ENCODE measurements at regions not wholly inside any gene's neighbourhood (a gene's known extent, or its start where the extent isn't known, plus 50 kb on each side); places are given as distances from the start of the nearest gene placed in this dataset.

DNA sequence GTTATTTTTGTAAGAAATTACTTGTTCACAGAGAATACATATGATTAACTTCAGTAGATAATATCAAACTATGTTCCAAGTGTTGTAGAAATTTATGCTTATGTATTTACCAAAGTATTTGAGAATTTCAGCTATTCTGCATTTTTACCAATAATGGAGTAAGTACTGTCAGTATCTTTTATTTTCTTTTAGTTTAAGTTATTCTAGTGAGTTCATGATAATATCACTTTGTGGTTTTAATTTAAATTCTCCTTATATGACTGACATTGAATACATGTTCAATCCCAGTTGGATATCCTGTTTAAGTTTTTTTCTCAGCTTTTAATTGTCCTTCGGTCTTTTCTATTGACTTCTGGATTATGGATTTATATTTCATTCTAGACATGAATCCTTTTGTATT, 1024.6 kb downstream of the EFNA5 start:
- no peak overlapping the region for H2AK5ac ChIP-seq (ENCODE audit: low read depth, low read length)
- CTCF ChIA-PET = no interaction called here

More for the DNA sequence above, 1024.6 kb downstream of the EFNA5 start:
- Histone ChIP-seq H3K23ac (ENCODE audit: low read depth, low read length) (no peak overlapping the region), H2AFZ (replicated peaks; ENCODE audit: low read length, poor library complexity) (no peak overlapping the region), H4K91ac (ENCODE audit: insufficient read depth, low read depth, low read length) (no peak overlapping the region), H2BK15ac (ENCODE audit: low read depth, low read length) (no peak overlapping the region), H2AK9ac (replicated peaks; ENCODE audit: low read depth, low read length, poor library complexity) (no peak overlapping the region), H3K27ac (ENCODE audit: insufficient read depth, low read length) (no peak overlapping the region), H3K18ac (ENCODE audit: low read depth, low read length) (no peak overlapping the region), H4K8ac (ENCODE audit: low read depth in 2 of 2, low read length in 2 of 2) (no peak overlapping the region), H3K4me1 (ENCODE audit: control insufficient read depth, insufficient read depth, low read length) (no peaks in the 10 kb centered on the region), H3K4ac (ENCODE audit: low read depth, low read length) (no peak overlapping the region), H4K5ac (ENCODE audit: low read depth, low read length) (no peak overlapping the region), H3K27me3 (ENCODE audit: control insufficient read depth, insufficient read depth, low read length) (no peaks in the 10 kb centered on the region), H3K9me1 (ENCODE audit: insufficient read depth, low read length) (no peaks in the 10 kb centered on the region), H2BK5ac (ENCODE audit: low read depth, low read length, poor library complexity, severe bottlenecking) (no peak overlapping the region), H2BK20ac (ENCODE audit: low read depth, low read length) (no peak overlapping the region), H3K9me3 (ENCODE audit: control insufficient read depth, insufficient read depth, low read length) (no peaks in the 10 kb centered on the region), H3K9ac (ENCODE audit: low read depth, low read length) (no peak overlapping the region), H3K56ac (ENCODE audit: extremely low read depth, insufficient read depth, low read length) (no peak overlapping the region), H4K20me1 (ENCODE audit: insufficient read depth, low read length) (no peaks in the 10 kb centered on the region), H3K4me2 (ENCODE audit: low read depth, low read length) (no peak overlapping the region), H3K4me3 (ENCODE audit: insufficient read depth, low read depth, low read length) (no peak overlapping the region), H3K36me3 (ENCODE audit: control insufficient read depth, insufficient read depth, low read length) (no peaks in the 10 kb centered on the region), H2BK120ac (ENCODE audit: low read depth, low read length) (no peak overlapping the region), H3K14ac (replicated peaks; ENCODE audit: low read depth, low read length) (no peak overlapping the region), H3K79me1 (ENCODE audit: low read depth in 1 of 2, low read length in 2 of 2) (no peaks in the 10 kb centered on the region)
- intact Hi-C loops (cut with micrococcal nuclease) = no loop called here
- dilution Hi-C loops (cut with HindIII; ENCODE audit: low sequenced_read_pairs, unreplicated experiment) = no loop called here
- no peak for TF ChIP-seq MAFK (IDR thresholded peaks at IDR 0.05; ENCODE audit: low read depth, low read length)
- TF ChIP-seq NFE2L2 (IDR thresholded peaks at IDR 0.05; ENCODE audit: low read depth, low read length) = no peak
- no peak for TF ChIP-seq BHLHE40 (IDR thresholded peaks at IDR 0.05; ENCODE audit: low read depth, low read length)
- TF ChIP-seq RCOR1 (IDR thresholded peaks at IDR 0.05; ENCODE audit: insufficient replicate concordance, low read length) = no peak
- no peak for TF ChIP-seq CHD1 (IDR thresholded peaks at IDR 0.05; ENCODE audit: low read depth, low read length)
- no peak for TF ChIP-seq MAZ (IDR thresholded peaks at IDR 0.05; ENCODE audit: borderline replicate concordance, low read depth, low read length)
- no peak for TF ChIP-seq RAD21 (IDR thresholded peaks at IDR 0.05; ENCODE audit: low read length)
- no peak for TF ChIP-seq RFX5 (IDR thresholded peaks at IDR 0.05; ENCODE audit: low read depth, low read length)
- no peak for TF ChIP-seq POLR2A (IDR thresholded peaks at IDR 0.05; ENCODE audit: low read depth, low read length)
- ATAC-seq (ENCODE audit: low read depth) = no peak
- POLR2A ChIA-PET (ENCODE audit: unreplicated experiment) = no interaction called here
- no peak for DNase-seq
- no CpG with 5 or more reads among the region's 1 CpG for WGBS, 2 experiments (ENCODE audit: extremely low coverage in 2 of 2, insufficient read length in 1 of 2)
- in situ Hi-C loops (cut with MboI; ENCODE audit: low sequenced_read_pairs) = no loop called here
- no TSS peak for BruUV-seq (replicated peaks)

All from IMR-90 (cell line).